ENCODE measurements at regions not wholly inside any gene's neighbourhood (a gene's known extent, or its start where the extent isn't known, plus 50 kb on each side); places are given as distances from the start of the nearest gene placed in this dataset.

- FAIRE-seq (no peak), DNase-seq (ENCODE audit: low spot score in 2 of 2) (no peak)
Observed at GRCh38 chr11:128130052-128130451, 457.3 kb downstream of the ETS1 start.

- no peak for DNase-seq (ENCODE audit: low spot score in 2 of 2)
- FAIRE-seq: no peak
Observed at GRCh38 chr11:128125723-128126122, 461.6 kb downstream of the ETS1 start.

GRCh38 chr11:128116885-128117284 lies 470.5 kb downstream of the ETS1 start:
- FAIRE-seq (no peak), DNase-seq (ENCODE audit: low spot score in 2 of 2) (no peak)

GRCh38 chr11:128116447-128116846 lies 470.9 kb downstream of the ETS1 start:
- DNase-seq (ENCODE audit: low spot score in 2 of 2) (no peak), FAIRE-seq (no peak)

- DNase-seq (ENCODE audit: low spot score in 2 of 2) (no peak), FAIRE-seq (no peak)
Observed at GRCh38 chr11:128105950-128106349, 481.4 kb downstream of the ETS1 start.

- DNase-seq (ENCODE audit: low spot score in 2 of 2) (no peak), FAIRE-seq (no peak)
Observed at GRCh38 chr11:128105511-128105910, 481.8 kb downstream of the ETS1 start.

GRCh38 chr11:128103278-128103873 lies 484.0 kb downstream of the ETS1 start:
- no peak for FAIRE-seq
- no peak for DNase-seq (ENCODE audit: low spot score in 2 of 2)

GRCh38 chr11:128098781-128099180 lies 488.6 kb downstream of the ETS1 start:
- FAIRE-seq (no peak), DNase-seq (ENCODE audit: low spot score in 2 of 2) (no peak)

GRCh38 chr11:128095466-128095981 lies 491.8 kb downstream of the ETS1 start:
- no peak for FAIRE-seq
- DNase-seq (ENCODE audit: low spot score in 2 of 2): no peak

- FAIRE-seq (no peak), DNase-seq (ENCODE audit: low spot score in 2 of 2) (no peak)
Observed at GRCh38 chr11:128093689-128094088, 493.7 kb downstream of the ETS1 start.

GRCh38 chr11:128089962-128090361 lies 497.4 kb downstream of the ETS1 start:
- FAIRE-seq (no peak), DNase-seq (ENCODE audit: low spot score in 2 of 2) (no peak)

GRCh38 chr11:128086794-128087193 lies 500.6 kb downstream of the ETS1 start:
- FAIRE-seq: no peak
- DNase-seq (ENCODE audit: low spot score in 2 of 2): no peak

- FAIRE-seq: no peak
- DNase-seq (ENCODE audit: low spot score in 2 of 2): no peak
Observed at GRCh38 chr11:128085276-128085675, 502.1 kb downstream of the ETS1 start.

- FAIRE-seq (no peak), DNase-seq (ENCODE audit: low spot score in 2 of 2) (no peak)
Observed at GRCh38 chr11:128082574-128082973, 504.8 kb downstream of the ETS1 start.

- no peak for FAIRE-seq
- no peak for DNase-seq (ENCODE audit: low spot score in 2 of 2)
Observed at GRCh38 chr11:128069665-128070064, 517.7 kb downstream of the ETS1 start.

GRCh38 chr11:128067780-128068179 lies 519.6 kb downstream of the ETS1 start:
- no peak for FAIRE-seq
- DNase-seq (ENCODE audit: low spot score in 2 of 2): no peak

- no peak for FAIRE-seq
Observed at GRCh38 chr11:128066399-128066798, 521.0 kb downstream of the ETS1 start.

GRCh38 chr11:128061281-128061871 lies 526.0 kb downstream of the ETS1 start:
- no peak for FAIRE-seq
- no peak for DNase-seq (ENCODE audit: low spot score in 2 of 2)

More at GRCh38 chr11:128066399-128066798, 521.0 kb downstream of the ETS1 start:
- DNase-seq (ENCODE audit: low spot score in 2 of 2): no peak

GRCh38 chr11:128058580-128059208 lies 528.7 kb downstream of the ETS1 start:
- FAIRE-seq (no peak), DNase-seq (ENCODE audit: low spot score in 2 of 2) (no peak)

- FAIRE-seq (no peak), DNase-seq (ENCODE audit: low spot score in 2 of 2) (no peak)
Observed at GRCh38 chr11:128057786-128058395, 529.5 kb downstream of the ETS1 start.

GRCh38 chr11:128055576-128056217 lies 531.7 kb downstream of the ETS1 start:
- no peak for FAIRE-seq
- DNase-seq (ENCODE audit: low spot score in 2 of 2): no peak
